OCI-LY7 (cell line): ENCODE measurements at regions not wholly inside any gene's neighbourhood (a gene's known extent, or its start where the extent isn't known, plus 50 kb on each side); places are given as distances from the start of the nearest gene placed in this dataset.
A peak's percentile ranks its signal among the peaks of the same experiment; 100 is the strongest.

Experiments used
- BruUV-seq: library from RNA; stranded (reverse); fragments of 400-500 nt; replicated peaks from 2 replicates; lab custom pipeline; 2021; lab: Mats Ljungman, UMichigan
- CTCF ChIA-PET: fragments of 300-600 bp; sonication (Branson Sonifier 250); formaldehyde crosslinking; loops from one replicate; lab custom pipeline; 2022; ENCODE audit warnings: antibody characterized with exemption; ENCODE audit not compliant: unreplicated experiment; lab: Charles Lee
- POLR2A ChIA-PET: fragments of 300-600 bp; sonication (Branson Sonifier 250); formaldehyde crosslinking; loops from one replicate; lab custom pipeline; 2022; ENCODE audit warnings: antibody characterized with exemption; lab: Charles Lee
- DNase-seq: peaks from one replicate; pipeline ENCODE4 v3.0.0-alpha.2; 2015; ENCODE audit warnings: low spot score
- H2AFZ ChIP-seq: fragments of 200-600 bp; sonication (generic), shearing (Covaris generic); 2 replicates; pipeline ENCODE4 v1.6.1; 2014; ENCODE audit warnings: mild to moderate bottlenecking, antibody characterized with exemption, low read length, moderate library complexity
- H3K27ac ChIP-seq: fragments of 200-600 bp; sonication (generic); 2 replicates; pipeline ENCODE4 v1.5.1; 2014; ENCODE audit warnings: mixed run types, low read depth, mild to moderate bottlenecking, moderate library complexity, low read length, inconsistent platforms; ENCODE audit not compliant: poor library complexity, severe bottlenecking
- H3K36me3 ChIP-seq: fragments of 200-600 bp; sonication (generic); 2 replicates; pipeline ENCODE4 v1.6.1; 2014; ENCODE audit warnings: mild to moderate bottlenecking, antibody characterized with exemption, low read length, moderate library complexity, mixed read lengths; ENCODE audit not compliant: insufficient read depth
- H3K4me1 ChIP-seq: fragments of 200-600 bp; sonication (generic); 2 replicates; pipeline ENCODE4 v1.5.1; 2014; ENCODE audit warnings: mild to moderate bottlenecking, low read length; ENCODE audit not compliant: insufficient read depth, poor library complexity, severe bottlenecking
- H3K4me2 ChIP-seq: fragments of 200-600 bp; sonication (generic); 2 replicates; pipeline ENCODE4 v1.6.1; 2014; ENCODE audit warnings: mild to moderate bottlenecking, low read length
- H3K4me3 ChIP-seq: fragments of 200-600 bp; sonication (generic); 2 replicates; pipeline ENCODE4 v1.5.1; 2014; ENCODE audit warnings: mild to moderate bottlenecking, low read depth, low read length; ENCODE audit not compliant: poor library complexity, severe bottlenecking
- H3K79me2 ChIP-seq: fragments of 200-600 bp; sonication (generic); 2 replicates; pipeline ENCODE4 v1.6.1; 2016; ENCODE audit warnings: low read depth, mild to moderate bottlenecking, low read length, moderate library complexity, mixed read lengths; ENCODE audit not compliant: insufficient read depth
- H3K9me2 ChIP-seq: fragments of 200-600 bp; sonication (generic); 2 replicates; pipeline ENCODE4 v1.6.1; 2016; ENCODE audit warnings: mild to moderate bottlenecking, low read length, mixed read lengths; ENCODE audit not compliant: insufficient read depth
- H3K9me3 ChIP-seq: fragments of 200-600 bp; sonication (generic); 2 replicates; pipeline ENCODE4 v1.6.1; 2014; ENCODE audit warnings: mild to moderate bottlenecking, mixed run types, low read length, mixed read lengths
- H4K20me1 ChIP-seq: fragments of 200-600 bp; sonication (generic); 2 replicates; pipeline ENCODE4 v1.6.1; 2014; ENCODE audit warnings: mild to moderate bottlenecking, antibody characterized with exemption, low read length, moderate library complexity, mixed read lengths; ENCODE audit not compliant: insufficient read depth
- EZH2phosphoT487 ChIP-seq: fragments of 200-600 bp; sonication (generic); IDR thresholded peaks from 2 replicates; pipeline ENCODE4 v1.6.1; 2018; ENCODE audit warnings: low read depth, borderline replicate concordance, mild to moderate bottlenecking, mixed run types, antibody characterized with exemption, low read length, moderate library complexity, mixed read lengths
- intact Hi-C: fragments of 100-400 bp; cut with micrococcal nuclease; formaldehyde crosslinking; loops from one replicate; pipeline ENCODE4 v1.10.0; 2022; ENCODE audit not compliant: unreplicated experiment
- TF ChIP-seq, protein P1 (sequence below): fragments of 200-600 bp; sonication (generic); conservative IDR thresholded peaks from 2 replicates; pipeline ENCODE4 v1.5.1; 2014; ENCODE audit warnings: mild to moderate bottlenecking, antibody characterized with exemption, low read length, moderate library complexity, mixed read lengths

DNA sequence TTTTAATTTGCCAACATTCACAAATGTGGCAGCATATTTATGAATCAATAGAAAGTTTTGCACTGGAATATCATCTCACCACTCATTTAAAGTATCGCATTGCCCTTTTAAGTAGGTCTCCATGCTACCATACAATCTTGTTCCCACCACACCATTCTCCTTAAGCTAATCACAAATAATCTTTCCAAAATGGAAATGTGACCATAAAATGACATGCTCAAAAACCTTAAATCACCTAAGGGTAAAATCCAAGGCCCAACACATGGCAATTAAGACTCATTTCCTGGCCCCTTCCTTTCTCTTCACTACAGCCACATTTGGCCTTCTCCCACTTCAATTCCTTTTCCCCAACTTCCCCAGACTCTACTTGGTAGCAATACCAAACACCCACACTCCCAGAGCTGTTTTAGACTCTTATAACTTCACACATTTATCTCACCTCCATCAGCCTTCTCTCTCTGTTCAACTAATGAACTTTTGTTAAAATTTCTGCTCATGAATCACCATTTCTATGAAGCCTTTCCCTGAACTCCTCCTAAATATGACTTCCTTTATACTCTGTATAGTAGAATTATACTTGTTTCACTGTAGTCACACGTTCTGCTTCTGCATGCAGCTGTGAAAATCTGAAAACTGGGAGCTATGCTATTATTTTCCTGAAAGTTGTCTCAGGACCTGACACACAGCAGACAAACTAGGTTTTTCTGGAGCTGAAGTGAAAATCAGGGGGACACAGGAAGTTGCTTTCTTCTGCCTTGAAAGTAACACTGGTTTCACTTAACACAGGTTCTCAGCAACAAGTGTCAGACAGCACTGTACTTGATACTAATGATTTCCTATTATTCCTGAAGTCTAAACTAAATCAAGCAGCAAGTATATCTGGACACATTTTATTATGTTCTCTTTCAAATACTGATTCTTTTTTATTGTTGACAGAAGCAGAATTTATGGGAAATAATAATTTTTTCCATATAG, 303.9 kb downstream of the ZEB2 start:
- H3K79me2 ChIP-seq: no peaks in the 10 kb centered on the region
- no peak overlapping the region for H2AFZ ChIP-seq
- peak overlapping the region; percentile 1; the same call in 1 of the 2 replicates for H3K4me2 ChIP-seq
- ChIA-PET POLR2A (interaction anchor here (0.6 to 2.6 kb wide), 6 partner anchors 9 to 628 kb away, joined by 3 to 7 read pairs (median 4); no protein-coding TSS in a partner anchor), CTCF (no interaction called here)
- peaks cover 11% of the 10 kb centered on the region for H3K4me1 ChIP-seq
- no peaks in the 10 kb centered on the region for H4K20me1 ChIP-seq
- H3K27ac ChIP-seq: peak overlapping the region; percentile 4
- no peak overlapping the region for H3K4me3 ChIP-seq
- H3K36me3 ChIP-seq: no peaks in the 10 kb centered on the region
- no peak for TF ChIP-seq EZH2phosphoT487
- TF ChIP-seq, protein P1, sequence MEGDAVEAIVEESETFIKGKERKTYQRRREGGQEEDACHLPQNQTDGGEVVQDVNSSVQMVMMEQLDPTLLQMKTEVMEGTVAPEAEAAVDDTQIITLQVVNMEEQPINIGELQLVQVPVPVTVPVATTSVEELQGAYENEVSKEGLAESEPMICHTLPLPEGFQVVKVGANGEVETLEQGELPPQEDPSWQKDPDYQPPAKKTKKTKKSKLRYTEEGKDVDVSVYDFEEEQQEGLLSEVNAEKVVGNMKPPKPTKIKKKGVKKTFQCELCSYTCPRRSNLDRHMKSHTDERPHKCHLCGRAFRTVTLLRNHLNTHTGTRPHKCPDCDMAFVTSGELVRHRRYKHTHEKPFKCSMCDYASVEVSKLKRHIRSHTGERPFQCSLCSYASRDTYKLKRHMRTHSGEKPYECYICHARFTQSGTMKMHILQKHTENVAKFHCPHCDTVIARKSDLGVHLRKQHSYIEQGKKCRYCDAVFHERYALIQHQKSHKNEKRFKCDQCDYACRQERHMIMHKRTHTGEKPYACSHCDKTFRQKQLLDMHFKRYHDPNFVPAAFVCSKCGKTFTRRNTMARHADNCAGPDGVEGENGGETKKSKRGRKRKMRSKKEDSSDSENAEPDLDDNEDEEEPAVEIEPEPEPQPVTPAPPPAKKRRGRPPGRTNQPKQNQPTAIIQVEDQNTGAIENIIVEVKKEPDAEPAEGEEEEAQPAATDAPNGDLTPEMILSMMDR: no peak
- BruUV-seq: no TSS peak
- H3K9me3 ChIP-seq: no peaks in the 10 kb centered on the region
- DNase-seq: no peak
- no peaks in the 10 kb centered on the region; the same call in 1 of the 2 replicates for H3K9me2 ChIP-seq
- intact Hi-C loops: no loop called here

DNA sequence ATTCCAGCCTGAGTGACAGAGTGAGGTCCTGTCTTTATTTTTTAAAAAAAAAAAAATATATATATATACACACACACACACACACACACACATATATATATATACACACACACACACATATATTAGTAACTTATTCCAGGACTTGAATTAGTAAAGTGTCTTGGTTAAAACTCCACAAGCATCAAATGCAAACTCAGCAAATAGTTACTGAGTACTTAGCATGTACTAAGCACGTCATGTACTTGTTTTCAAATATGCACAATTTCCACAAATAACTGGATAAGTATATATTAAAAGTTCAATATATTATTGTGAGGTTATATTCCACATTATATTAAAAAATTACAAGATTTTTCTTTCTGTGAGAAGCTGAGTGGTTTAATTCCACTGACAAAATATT, 304.7 kb downstream of the ZEB2 start:
- Histone ChIP-seq H3K4me2 (no peak overlapping the region), H3K27ac (no peak overlapping the region), H3K36me3 (peaks cover 7% of the 10 kb centered on the region; the same call in 1 of the 2 replicates), H4K20me1 (no peaks in the 10 kb centered on the region), H3K9me3 (no peaks in the 10 kb centered on the region), H3K4me1 (peaks cover 11% of the 10 kb centered on the region), H3K79me2 (no peaks in the 10 kb centered on the region), H3K9me2 (no peaks in the 10 kb centered on the region; the same call in 1 of the 2 replicates), H3K4me3 (no peak overlapping the region), H2AFZ (no peak overlapping the region)
- no TSS peak for BruUV-seq
- POLR2A ChIA-PET: interaction anchor here (0.6 to 2.6 kb wide), 5 partner anchors 9 to 1238 kb away, joined by 3 to 7 read pairs (median 4); no protein-coding TSS in a partner anchor
- DNase-seq: no peak
- CTCF ChIA-PET: no interaction called here
- TF ChIP-seq, protein P1: no peak
- TF ChIP-seq EZH2phosphoT487: no peak
- intact Hi-C loops: no loop called here
